Adrenal gland (tissue), 9 donors: ENCODE measurements at regions not wholly inside any gene's neighbourhood (a gene's known extent, or its start where the extent isn't known, plus 50 kb on each side); places are given as distances from the start of the nearest gene placed in this dataset.

Source experiments
- DNase-seq, 7 donors: peaks; one replicate each; pipeline ENCODE4 v3.0.0-alpha.2; 2019 to 2020
- H3K27ac ChIP-seq, 5 donors: fragments of 200-600 bp; sonication (generic) in 4 of 5; 1 replicate in 3 of 5; 2 replicates in 2 of 5; pipeline versions ENCODE4 v1.5.1 to v1.8.0; 2016 to 2020; ENCODE audit warnings: mild to moderate bottlenecking in 1 of 5
- H3K27me3 ChIP-seq: fragments of 200-600 bp; 2 replicates; pipeline ENCODE4 v1.8.0; 2021
- H3K36me3 ChIP-seq, 2 donors: fragments of 200-600 bp; replicated peaks in 1 of 2; 1 replicate in 1 of 2; 2 replicates in 1 of 2; pipeline versions ENCODE4 v1.5.1 to v1.8.0; 2018 to 2022
- H3K4me1 ChIP-seq, 2 donors: fragments of 200-600 bp; replicated peaks in 1 of 2; 1 replicate in 1 of 2; 2 replicates in 1 of 2; pipeline versions ENCODE4 v1.5.1 to v1.8.0; 2018 to 2021
- H3K4me3 ChIP-seq, 4 donors: fragments of 200-600 bp; sonication (generic) in 3 of 4; one replicate each; pipeline ENCODE4 v1.5.1; 2016 to 2018
- H3K9me3 ChIP-seq, 3 donors: fragments of 200-600 bp; sonication (generic) in 1 of 3; replicated peaks in 1 of 3; 1 replicate in 2 of 3; 2 replicates in 1 of 3; pipeline versions ENCODE4 v1.5.1 to v1.8.0; 2016 to 2021
- CTCF ChIP-seq, 6 experiments: fragments of 450-650 bp in 4 of 6; fragments of 200-600 bp in 2 of 6; sonication (generic) in 1 of 6; IDR thresholded peaks; 1 replicate in 5 of 6; 2 replicates in 1 of 6; pipeline versions ENCODE4 v1.5.1 to v1.8.0; 2016 to 2021; ENCODE audit warnings: antibody characterized with exemption in 6 of 6, mild to moderate bottlenecking in 2 of 6, moderate library complexity in 1 of 6
- POLR2A ChIP-seq, 2 donors: fragments of 450-650 bp; IDR thresholded peaks; one replicate each; pipeline ENCODE4 v1.6.1; 2017; ENCODE audit warnings: antibody characterized with exemption in 2 of 2, mild to moderate bottlenecking in 2 of 2, moderate library complexity in 1 of 2
- WGBS, 4 donors: extraction: QIAGEN DNeasy Blood & Tissue Kit in 2 of 4; methylation state at CpG; one replicate each; pipeline versions ENCODE4 v1.1.5 to v1.1.7; 2013 to 2017; 5-methylcytosine and 5-hydroxymethylcytosine counted together
- intact Hi-C, 2 donors: fragments of 100-400 bp; cut with DNase I; formaldehyde crosslinking; loops; one replicate each; pipeline versions ENCODE4 v1.14.1 to v1.15.0; 2022 to 2023
- donor health status: healthy with polysubstance abuse.
- donor health status: Bipolar disorder and iron deficiency.
- donor health status: DM: yes; HTN: yes; CAD: no.
- donor health status: DM: no; HTN: no; CAD: no.
- donor health status: DM: no; HTN: no; CAD: no.

GRCh38 chr20:11158146-11158545 lies 484.3 kb upstream of the JAG1 start:
- H3K36me3 ChIP-seq = no peaks in the 10 kb centered on the region
- H3K4me1 ChIP-seq = no peaks in the 10 kb centered on the region
- no peak for DNase-seq
- intact Hi-C loops = no loop called here
- TF ChIP-seq CTCF (IDR thresholded peaks at IDR 0.05) (no peak), POLR2A (IDR thresholded peaks at IDR 0.05) (no peak)
- no peaks in the 10 kb centered on the region for H3K27me3 ChIP-seq
- H3K9me3 ChIP-seq = no peaks in the 10 kb centered on the region
- 44 to 70% (median 53%) methylated on average over 2 of the region's 2 CpGs for WGBS, 4 donors
- no peak overlapping the region for H3K4me3 ChIP-seq
- no peak overlapping the region for H3K27ac ChIP-seq

GRCh38 chr20:11158589-11158988 lies 484.8 kb upstream of the JAG1 start:
- WGBS, 4 donors = 68 to 79% (median 70%) methylated on average over 2 of the region's 2 CpGs
- DNase-seq = no peak
- Histone ChIP-seq H3K27ac (no peak overlapping the region), H3K27me3 (no peaks in the 10 kb centered on the region), H3K36me3 (no peaks in the 10 kb centered on the region), H3K4me3 (no peak overlapping the region), H3K4me1 (no peaks in the 10 kb centered on the region), H3K9me3 (no peaks in the 10 kb centered on the region)
- TF ChIP-seq CTCF (IDR thresholded peaks at IDR 0.05) (no peak), POLR2A (IDR thresholded peaks at IDR 0.05) (no peak)
- intact Hi-C loops = no loop called here

GRCh38 chr20:11159728-11160127 lies 485.9 kb upstream of the JAG1 start:
- no peaks in the 10 kb centered on the region for H3K4me1 ChIP-seq
- peak overlapping the region in 1 of 5 donors; percentile 12 for H3K27ac ChIP-seq
- no peaks in the 10 kb centered on the region for H3K36me3 ChIP-seq
- TF ChIP-seq POLR2A (IDR thresholded peaks at IDR 0.05) (no peak), CTCF (IDR thresholded peaks at IDR 0.05) (no peak)
- intact Hi-C loops = no loop called here
- no peaks in the 10 kb centered on the region for H3K9me3 ChIP-seq
- 25 to 40% (median 35%) methylated on average over 6 of the region's 6 CpGs for WGBS, 4 donors
- no peak overlapping the region for H3K4me3 ChIP-seq
- H3K27me3 ChIP-seq = no peaks in the 10 kb centered on the region
- DNase-seq = peak in 1 of 7 donors; percentile 55

- H3K9me3 ChIP-seq = no peaks in the 10 kb centered on the region
- H3K27ac ChIP-seq = no peak overlapping the region
- H3K4me3 ChIP-seq = no peak overlapping the region
- H3K27me3 ChIP-seq = no peaks in the 10 kb centered on the region
- no peaks in the 10 kb centered on the region for H3K36me3 ChIP-seq
- WGBS, 4 donors = 72 to 84% (median 80%) methylated on average over 4 of the region's 4 CpGs
- TF ChIP-seq CTCF (IDR thresholded peaks at IDR 0.05) = no peak
- intact Hi-C loops = no loop called here
- DNase-seq = no peak
- no peaks in the 10 kb centered on the region for H3K4me1 ChIP-seq
Measured at GRCh38 chr20:11162026-11162775, 488.4 kb upstream of the JAG1 start.
